HCT116 (cell line): ENCODE measurements at regions not wholly inside any gene's neighbourhood (a gene's known extent, or its start where the extent isn't known, plus 50 kb on each side); places are given as distances from the start of the nearest gene placed in this dataset.
"Not testable (repeated sequence)": the region's sequence is repeated elsewhere in the genome, so short reads cannot be mapped to it uniquely, and the experiment has no call there.

Source experiments
- ATAC-seq: fragments of 200-7000 bp; cut with Tn5 transposase; 2 replicates; pipeline ENCODE4 v1.9.1; 2020; ENCODE audit warnings: mild to moderate bottlenecking, moderate library complexity
- BruUV-seq: library from RNA; stranded (reverse); fragments of 400-500 nt; replicated peaks from 2 replicates; lab custom pipeline; 2021; lab: Mats Ljungman, UMichigan
- CTCF ChIA-PET: fragments of 300-600 bp; sonication (Branson Sonifier 250); formaldehyde crosslinking; loops from one replicate; lab custom pipeline; 2021; ENCODE audit warnings: antibody characterized with exemption; lab: Charles Lee
- POLR2A ChIA-PET: fragments of 300-600, 350-600 bp; sonication (Branson Sonifier 250); formaldehyde crosslinking; loops from one replicate; lab custom pipeline; 2021; ENCODE audit warnings: antibody characterized with exemption; lab: Charles Lee
- RAD21 ChIA-PET, 2 experiments: fragments of 300-600 bp; sonication (Branson Sonifier 250); formaldehyde crosslinking; loops; one replicate each; lab custom pipeline; 2023; ENCODE audit warnings: low total read pairs in 2 of 2; ENCODE audit not compliant: uncharacterized antibody in 2 of 2, unreplicated experiment in 2 of 2, low non-redundant PET in 1 of 2; lab: Charles Lee
- DNase-seq: peaks from one replicate; pipeline ENCODE4 v3.0.0-alpha.2; 2010; ENCODE audit warnings: low read depth, low spot score
- H2AFZ ChIP-seq: fragments of 200-600 bp; shearing (Covaris generic), sonication (generic); 2 replicates; pipeline ENCODE4 v1.6.1; 2017; ENCODE audit warnings: low read depth, mixed run types, mixed read lengths, antibody characterized with exemption, low read length; ENCODE audit not compliant: poor library complexity, severe bottlenecking
- H3K27ac ChIP-seq: 2 replicates; pipeline ENCODE4 v1.5.1; 2012; ENCODE audit warnings: low read depth, low read length
- H3K27me3 ChIP-seq: fragments of 200-600 bp; sonication (generic); 2 replicates; pipeline ENCODE4 v1.6.1; 2016; ENCODE audit warnings: mixed run types, low read length, mixed read lengths; ENCODE audit not compliant: insufficient read depth
- H3K36me3 ChIP-seq, 2 experiments: fragments of 200-500 bp in 1 of 2; fragments of 200-600 bp in 1 of 2; sonication (Bioruptor generic) in 1 of 2; sonication (generic) in 1 of 2; 2 replicates each; pipeline versions ENCODE4 v1.5.1 to v1.6.1; 2014 to 2016; ENCODE audit warnings: low read length in 2 of 2, inconsistent platforms in 1 of 2, mixed read lengths in 1 of 2, mixed run types in 1 of 2; ENCODE audit not compliant: insufficient read depth in 2 of 2, control insufficient read depth in 1 of 2
- H3K4me1 ChIP-seq, 2 experiments: fragments of 200-600 bp in 1 of 2; sonication (generic) in 1 of 2; 2 replicates each; pipeline versions ENCODE4 v1.5.1 to v1.6.1; 2012 to 2017; ENCODE audit warnings: low read length in 2 of 2, inconsistent platforms in 1 of 2, mild to moderate bottlenecking in 1 of 2, mixed read lengths in 1 of 2, mixed run types in 1 of 2, moderate library complexity in 1 of 2; ENCODE audit not compliant: insufficient read depth in 2 of 2, control insufficient read depth in 1 of 2
- H3K4me2 ChIP-seq: fragments of 200-600 bp; sonication (generic); 2 replicates; pipeline ENCODE4 v1.6.1; 2017; ENCODE audit warnings: mixed run types, low read length, mixed read lengths
- H3K4me3 ChIP-seq, 2 experiments: fragments of 200-600 bp in 1 of 2; sonication (generic) in 1 of 2; replicated peaks in 1 of 2; 2 replicates each; pipeline ENCODE4 v1.5.1; 2011 to 2016; ENCODE audit warnings: low read length in 2 of 2, control low read depth in 1 of 2, low read depth in 1 of 2, mild to moderate bottlenecking in 1 of 2, mixed read lengths in 1 of 2, mixed run types in 1 of 2
- H3K79me2 ChIP-seq: fragments of 200-600 bp; sonication (generic); 2 replicates; pipeline ENCODE4 v1.6.1; 2017; ENCODE audit warnings: mild to moderate bottlenecking, mixed run types, low read length, moderate library complexity, mixed read lengths; ENCODE audit not compliant: insufficient read depth
- H3K9ac ChIP-seq: fragments of 200-600 bp; sonication (generic); 2 replicates; pipeline ENCODE4 v1.6.1; 2016; ENCODE audit warnings: low read length, mixed read lengths
- H3K9me2 ChIP-seq: fragments of 200-600 bp; sonication (generic), shearing (Covaris generic); 2 replicates; pipeline ENCODE4 v1.6.1; 2017; ENCODE audit warnings: mixed run types, mild to moderate bottlenecking, moderate library complexity; ENCODE audit not compliant: insufficient read depth
- H3K9me3 ChIP-seq, 2 experiments: fragments of 200-500 bp in 1 of 2; fragments of 200-600 bp in 1 of 2; sonication (Bioruptor generic) in 1 of 2; sonication (generic) in 1 of 2; 2 replicates each; pipeline ENCODE4 v1.6.1; 2014 to 2017; ENCODE audit warnings: low read length in 2 of 2, mixed read lengths in 2 of 2, inconsistent platforms in 1 of 2, low read depth in 1 of 2, mild to moderate bottlenecking in 1 of 2, mixed run types in 1 of 2, moderate library complexity in 1 of 2; ENCODE audit not compliant: control insufficient read depth in 1 of 2, insufficient read depth in 1 of 2
- H4K20me1 ChIP-seq: fragments of 200-600 bp; sonication (generic), shearing (Covaris generic); 2 replicates; pipeline ENCODE4 v1.6.1; 2017; ENCODE audit warnings: mixed run types, mild to moderate bottlenecking, moderate library complexity; ENCODE audit not compliant: insufficient read depth
- CBX3 ChIP-seq: IDR thresholded peaks from 2 replicates; pipeline ENCODE4 v1.6.1; 2012; ENCODE audit warnings: low read depth
- CEBPB ChIP-seq: IDR thresholded peaks from 2 replicates; pipeline ENCODE4 v1.6.1; 2012; ENCODE audit warnings: low read depth
- EGR1 ChIP-seq: IDR thresholded peaks from 2 replicates; pipeline ENCODE4 v1.6.1; 2012; ENCODE audit warnings: low read depth
- ELF1 ChIP-seq: IDR thresholded peaks from 2 replicates; pipeline ENCODE4 v1.6.1; 2012; ENCODE audit warnings: low read depth, borderline replicate concordance
- EZH2 ChIP-seq: fragments of 200-600 bp; sonication (generic); IDR thresholded peaks from 2 replicates; pipeline ENCODE4 v1.6.1; 2017; ENCODE audit warnings: antibody characterized with exemption, mixed run types
- EZH2phosphoT487 ChIP-seq: fragments of 200-600 bp; IDR thresholded peaks from 2 replicates; pipeline ENCODE4 v1.6.1; 2018; ENCODE audit warnings: antibody characterized with exemption, borderline replicate concordance
- FOSL1 ChIP-seq: IDR thresholded peaks from 2 replicates; pipeline ENCODE4 v1.6.1; 2012; ENCODE audit warnings: low read depth
- JUND ChIP-seq: IDR thresholded peaks from 2 replicates; pipeline ENCODE4 v1.6.1; 2012
- POLR2A ChIP-seq: IDR thresholded peaks from 2 replicates; pipeline ENCODE4 v1.7.0; 2011; ENCODE audit warnings: borderline replicate concordance; ENCODE audit not compliant: insufficient read depth, insufficient read length; ENCODE audit errors: extremely low read depth
- POLR2AphosphoS5 ChIP-seq: IDR thresholded peaks from 2 replicates; pipeline ENCODE4 v1.6.1; 2011; ENCODE audit warnings: mild to moderate bottlenecking, low read depth, low read length, moderate library complexity
- RAD21 ChIP-seq: IDR thresholded peaks from 2 replicates; pipeline ENCODE4 v1.6.1; 2012; ENCODE audit warnings: low read depth, mild to moderate bottlenecking
- SP1 ChIP-seq: IDR thresholded peaks from 2 replicates; pipeline ENCODE4 v1.6.1; 2012; ENCODE audit warnings: low read depth
- SRF ChIP-seq: IDR thresholded peaks from 2 replicates; pipeline ENCODE4 v1.6.1; 2012; ENCODE audit warnings: low read depth
- TCF7L2 ChIP-seq: IDR thresholded peaks from 2 replicates; pipeline ENCODE4 v1.7.0; 2011; ENCODE audit warnings: borderline replicate concordance, inconsistent platforms; ENCODE audit not compliant: insufficient read depth, insufficient read length; ENCODE audit errors: extremely low read depth
- YY1 ChIP-seq: IDR thresholded peaks from 2 replicates; pipeline ENCODE4 v1.6.1; 2011; ENCODE audit warnings: low read length, low read depth, moderate library complexity, mild to moderate bottlenecking; ENCODE audit not compliant: insufficient replicate concordance; ENCODE audit errors: extremely low read depth
- ZFX ChIP-seq: fragments of 450-650 bp; IDR thresholded peaks from 2 replicates; pipeline ENCODE4 v1.6.1; 2017
- ZNF274 ChIP-seq: fragments of 200-500 bp; sonication (Bioruptor generic); IDR thresholded peaks from 2 replicates; pipeline ENCODE4 v1.6.1; 2014; ENCODE audit warnings: mild to moderate bottlenecking, low read depth, low read length, inconsistent platforms
- intact Hi-C: fragments of 100-400 bp; cut with micrococcal nuclease; formaldehyde crosslinking; loops from 2 replicates; pipeline ENCODE4 v1.10.0; 2022
- TF ChIP-seq, protein P1 (sequence below): IDR thresholded peaks from 2 replicates; pipeline ENCODE4 v1.6.1; 2012
- TF ChIP-seq, protein P2 (sequence below), 3 experiments: fragments of 200-600 bp in 1 of 3; sonication (generic) in 1 of 3; IDR thresholded peaks in 2 of 3; conservative IDR thresholded peaks in 1 of 3; 2 replicates each; pipeline ENCODE4 v1.5.1; 2012 to 2017; ENCODE audit warnings: low read depth in 2 of 3, low read length in 2 of 3, antibody characterized with exemption in 1 of 3, borderline replicate concordance in 1 of 3, control low read depth in 1 of 3, mild to moderate bottlenecking in 1 of 3, mixed read lengths in 1 of 3, mixed run types in 1 of 3, moderate library complexity in 1 of 3; ENCODE audit not compliant: insufficient read depth in 1 of 3
- TF ChIP-seq, protein P3 (sequence below): IDR thresholded peaks from 2 replicates; pipeline ENCODE4 v1.6.1; 2011; ENCODE audit warnings: mild to moderate bottlenecking, low read length, moderate library complexity; ENCODE audit not compliant: insufficient replicate concordance; ENCODE audit errors: extremely low read depth

DNA sequence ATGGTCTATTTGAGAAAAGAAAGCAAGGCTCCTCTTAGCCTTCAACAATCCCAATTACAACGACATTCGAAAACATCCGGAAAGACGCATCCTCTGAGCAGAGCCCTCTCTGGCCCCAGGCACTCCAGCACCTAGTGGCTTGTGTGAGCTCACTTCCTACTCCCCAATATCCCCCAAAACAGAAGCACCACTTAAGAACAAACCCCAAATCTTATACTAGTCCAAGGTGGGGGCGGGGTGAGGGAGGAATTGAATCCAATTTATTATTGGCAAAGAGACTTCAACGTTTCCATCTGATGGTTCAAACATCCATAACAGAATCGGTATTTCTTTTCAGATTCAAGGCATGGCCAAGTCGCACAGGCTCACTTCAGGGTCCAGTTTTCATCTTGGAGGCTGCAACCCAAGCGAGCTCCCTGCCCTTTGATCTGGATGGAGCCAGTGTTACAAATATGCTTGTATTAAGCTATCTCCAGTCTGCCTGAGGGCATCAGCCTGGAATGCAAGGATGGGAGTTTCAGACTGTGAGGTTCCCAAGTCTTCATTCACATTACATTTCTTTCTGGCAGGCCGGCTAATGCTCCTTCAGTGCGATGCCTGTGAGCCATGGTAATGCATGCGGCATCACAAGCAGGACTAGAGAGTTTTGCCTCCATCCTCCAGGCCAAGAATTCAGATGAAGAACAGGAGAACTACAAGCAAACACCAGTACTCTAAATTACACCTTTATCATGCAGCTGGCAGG, 132.5 kb upstream of the FOXN3 start:
- Histone ChIP-seq H3K4me2 (no peak overlapping the region), H4K20me1 (no peaks in the 10 kb centered on the region), H3K27me3 (no peaks in the 10 kb centered on the region), H3K79me2 (no peaks in the 10 kb centered on the region), H3K36me3 (no peaks in the 10 kb centered on the region), H3K4me3 (no peak overlapping the region), H2AFZ (no peak overlapping the region), H3K27ac (no peak overlapping the region), H3K9me2 (no peaks in the 10 kb centered on the region), H3K9ac (no peak overlapping the region), H3K4me1 (no peaks in the 10 kb centered on the region), H3K9me3 (no peaks in the 10 kb centered on the region)
- ATAC-seq (no peak), DNase-seq (no peak)
- no TSS peak for BruUV-seq
- TF ChIP-seq, protein P1, sequence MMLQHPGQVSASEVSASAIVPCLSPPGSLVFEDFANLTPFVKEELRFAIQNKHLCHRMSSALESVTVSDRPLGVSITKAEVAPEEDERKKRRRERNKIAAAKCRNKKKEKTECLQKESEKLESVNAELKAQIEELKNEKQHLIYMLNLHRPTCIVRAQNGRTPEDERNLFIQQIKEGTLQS, result no peak
- TF ChIP-seq YY1 (no peak), EZH2 (no peak), RAD21 (no peak), SP1 (no peak), ELF1 (no peak), SRF (no peak), CBX3 (no peak), POLR2AphosphoS5 (no peak), EGR1 (no peak), EZH2phosphoT487 (no peak), ZNF274 (no peak), CEBPB (no peak), POLR2A (no peak), FOSL1 (no peak), ZFX (no peak), TCF7L2 (no peak), JUND (no peak)
- TF ChIP-seq, protein P2, sequence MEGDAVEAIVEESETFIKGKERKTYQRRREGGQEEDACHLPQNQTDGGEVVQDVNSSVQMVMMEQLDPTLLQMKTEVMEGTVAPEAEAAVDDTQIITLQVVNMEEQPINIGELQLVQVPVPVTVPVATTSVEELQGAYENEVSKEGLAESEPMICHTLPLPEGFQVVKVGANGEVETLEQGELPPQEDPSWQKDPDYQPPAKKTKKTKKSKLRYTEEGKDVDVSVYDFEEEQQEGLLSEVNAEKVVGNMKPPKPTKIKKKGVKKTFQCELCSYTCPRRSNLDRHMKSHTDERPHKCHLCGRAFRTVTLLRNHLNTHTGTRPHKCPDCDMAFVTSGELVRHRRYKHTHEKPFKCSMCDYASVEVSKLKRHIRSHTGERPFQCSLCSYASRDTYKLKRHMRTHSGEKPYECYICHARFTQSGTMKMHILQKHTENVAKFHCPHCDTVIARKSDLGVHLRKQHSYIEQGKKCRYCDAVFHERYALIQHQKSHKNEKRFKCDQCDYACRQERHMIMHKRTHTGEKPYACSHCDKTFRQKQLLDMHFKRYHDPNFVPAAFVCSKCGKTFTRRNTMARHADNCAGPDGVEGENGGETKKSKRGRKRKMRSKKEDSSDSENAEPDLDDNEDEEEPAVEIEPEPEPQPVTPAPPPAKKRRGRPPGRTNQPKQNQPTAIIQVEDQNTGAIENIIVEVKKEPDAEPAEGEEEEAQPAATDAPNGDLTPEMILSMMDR (IDR thresholded peaks at IDR 0.05 in 2 of 3, conservative IDR thresholded peaks at IDR 0.05 in 1 of 3; ENCODE audit: borderline replicate concordance in 1 of 3, insufficient read depth in 1 of 3, low read depth in 2 of 3, low read length in 2 of 3), result no peak
- TF ChIP-seq, protein P3, sequence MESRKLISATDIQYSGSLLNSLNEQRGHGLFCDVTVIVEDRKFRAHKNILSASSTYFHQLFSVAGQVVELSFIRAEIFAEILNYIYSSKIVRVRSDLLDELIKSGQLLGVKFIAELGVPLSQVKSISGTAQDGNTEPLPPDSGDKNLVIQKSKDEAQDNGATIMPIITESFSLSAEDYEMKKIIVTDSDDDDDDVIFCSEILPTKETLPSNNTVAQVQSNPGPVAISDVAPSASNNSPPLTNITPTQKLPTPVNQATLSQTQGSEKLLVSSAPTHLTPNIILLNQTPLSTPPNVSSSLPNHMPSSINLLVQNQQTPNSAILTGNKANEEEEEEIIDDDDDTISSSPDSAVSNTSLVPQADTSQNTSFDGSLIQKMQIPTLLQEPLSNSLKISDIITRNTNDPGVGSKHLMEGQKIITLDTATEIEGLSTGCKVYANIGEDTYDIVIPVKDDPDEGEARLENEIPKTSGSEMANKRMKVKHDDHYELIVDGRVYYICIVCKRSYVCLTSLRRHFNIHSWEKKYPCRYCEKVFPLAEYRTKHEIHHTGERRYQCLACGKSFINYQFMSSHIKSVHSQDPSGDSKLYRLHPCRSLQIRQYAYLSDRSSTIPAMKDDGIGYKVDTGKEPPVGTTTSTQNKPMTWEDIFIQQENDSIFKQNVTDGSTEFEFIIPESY, result no peak
- POLR2A ChIA-PET, result no interaction called here
- RAD21 ChIA-PET, result no interaction called here
- CTCF ChIA-PET, result no interaction called here
- intact Hi-C loops, result no loop called here

DNA sequence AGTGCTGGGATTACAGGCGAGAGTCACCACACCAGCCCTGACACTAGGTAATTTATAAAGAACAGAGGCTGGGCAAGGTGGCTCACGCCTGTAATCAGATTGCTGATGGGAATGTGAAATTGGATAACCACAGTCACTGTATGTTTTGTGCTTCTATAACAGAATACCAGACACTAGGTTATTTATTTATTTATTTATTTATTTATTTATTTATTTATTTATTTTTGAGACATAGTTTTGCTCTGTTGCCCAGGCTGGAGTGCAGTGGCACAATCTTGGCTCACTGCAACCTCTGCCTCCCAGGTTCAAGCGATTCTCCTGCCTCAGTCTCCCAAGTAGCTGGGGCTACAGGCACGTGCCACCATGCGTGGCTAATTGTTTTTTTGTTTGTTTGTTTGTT, 130.0 kb upstream of the FOXN3 start:
- intact Hi-C loops, POLR2A ChIA-PET: not testable (repeated sequence)

More for the DNA sequence above, 130.0 kb upstream of the FOXN3 start:
- H3K4me2 ChIP-seq, RAD21 ChIA-PET, H3K79me2 ChIP-seq, H2AFZ ChIP-seq, CTCF ChIA-PET, H3K4me1 ChIP-seq, H3K4me3 ChIP-seq, BruUV-seq, ATAC-seq, H4K20me1 ChIP-seq, H3K9me3 ChIP-seq, H3K9me2 ChIP-seq, H3K27me3 ChIP-seq, DNase-seq, H3K27ac ChIP-seq, H3K9ac ChIP-seq, H3K36me3 ChIP-seq: not testable (repeated sequence)
